Cerebellar cortex (tissue), 1 donor: ENCODE measurements at regions not wholly inside any gene's neighbourhood (a gene's known extent, or its start where the extent isn't known, plus 50 kb on each side); places are given as distances from the start of the nearest gene placed in this dataset.

ENCODE experiments used
- DNase-seq: peaks from one replicate; pipeline ENCODE4 v3.0.0-alpha.2; 2015; ENCODE audit warnings: low spot score

DNA sequence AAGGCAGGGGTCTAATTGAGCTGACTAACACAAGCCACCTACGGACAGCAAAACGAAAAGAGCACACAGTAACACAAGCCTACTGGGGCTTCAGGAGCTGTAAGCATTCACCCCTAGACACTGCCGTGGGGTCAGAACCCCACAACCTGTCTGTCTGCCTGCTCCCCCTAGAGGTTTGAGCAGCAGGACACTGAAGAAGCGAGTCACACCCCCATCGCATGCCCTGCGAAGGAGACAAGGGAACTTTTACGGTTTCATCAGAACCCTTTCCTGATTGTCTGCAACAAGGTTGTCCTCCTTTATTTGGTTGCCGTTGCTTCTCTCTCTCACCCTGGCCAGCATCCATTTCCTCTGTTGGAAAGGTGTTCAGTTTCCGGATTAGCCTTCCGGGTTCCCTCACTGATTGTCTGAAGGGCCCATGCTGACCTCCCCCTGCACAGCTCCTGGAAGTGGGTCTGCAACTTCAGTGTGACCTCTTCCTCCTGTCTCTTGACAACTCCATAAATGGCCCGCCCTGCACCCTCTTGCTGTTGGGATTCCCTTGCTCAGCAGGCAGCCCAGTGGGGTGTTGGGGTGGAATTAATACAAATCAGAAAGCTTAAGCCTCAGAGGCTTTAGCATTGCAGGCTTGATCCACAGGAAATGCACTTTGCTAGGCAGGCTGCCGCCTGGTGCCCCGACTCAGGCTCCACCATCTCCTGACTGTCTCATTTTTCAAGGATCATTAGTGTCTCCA, 258.9 kb upstream of the TLE4 start:
- DNase-seq = peak; percentile 38

DNA sequence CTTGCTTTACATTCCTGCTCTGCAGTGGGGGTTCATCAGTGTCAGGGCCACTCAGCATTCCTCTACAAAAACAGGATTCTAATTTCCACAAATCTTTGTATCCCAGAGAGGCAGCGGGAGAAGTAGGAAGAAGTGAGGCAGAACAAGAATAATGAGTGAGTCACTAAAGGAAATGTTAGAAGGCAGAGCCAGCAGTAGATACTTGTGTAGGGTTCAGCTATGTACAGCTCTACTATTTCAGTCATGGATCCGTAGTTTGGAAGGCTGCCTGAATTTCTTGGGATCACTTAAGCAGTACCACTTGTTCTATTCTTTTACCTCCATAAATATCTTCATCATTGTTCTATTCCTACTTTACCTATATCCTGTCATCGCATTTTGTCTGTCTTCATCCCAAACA, 246.3 kb upstream of the TLE4 start:
- no peak for DNase-seq

DNA sequence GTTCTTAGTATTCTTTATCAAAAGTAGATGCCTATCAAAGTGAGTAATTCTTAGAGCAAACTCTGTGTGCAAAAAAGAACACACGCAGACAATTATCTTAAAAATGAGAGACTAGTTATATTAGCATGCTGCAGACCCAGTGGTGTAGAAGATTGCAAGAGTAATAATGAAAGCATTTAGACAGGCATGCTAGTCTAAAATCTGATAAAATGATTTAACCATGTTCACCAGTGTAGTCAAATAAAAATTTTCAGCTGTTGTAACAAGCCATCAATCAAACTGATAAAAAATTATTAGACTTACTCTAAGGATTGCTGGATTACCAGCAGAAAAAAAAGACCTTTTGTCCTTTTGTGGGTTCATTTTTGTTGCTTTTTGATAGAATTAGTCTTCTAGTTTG, 241.9 kb upstream of the TLE4 start:
- DNase-seq = no peak

- no peak for DNase-seq
These were observed 237.8 kb upstream of the TLE4 start for GRCh38 chr9:79334001-79334400.

- no peak for DNase-seq
These were observed 237.1 kb upstream of the TLE4 start for GRCh38 chr9:79334711-79335110.

GRCh38 chr9:79335987-79336386, 235.8 kb upstream of the TLE4 start:
- no peak for DNase-seq

DNA sequence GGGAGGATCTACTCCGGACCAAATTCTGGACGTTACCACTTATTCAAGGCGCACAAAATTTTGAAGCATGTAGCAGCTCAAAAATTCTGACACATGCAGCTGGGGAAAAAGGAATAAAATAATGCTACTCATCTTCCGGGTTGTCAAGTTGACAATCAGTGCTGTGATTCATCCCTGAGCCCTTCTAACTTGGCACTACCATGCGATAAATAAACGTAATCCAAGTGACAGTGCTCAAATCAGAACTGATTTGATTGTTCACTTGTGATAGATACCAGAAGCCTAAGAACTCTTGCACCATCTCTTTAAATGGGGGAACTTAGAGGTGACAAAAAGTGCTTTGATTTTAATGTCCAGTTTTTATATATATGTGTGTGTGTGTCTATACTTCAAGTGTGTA, 230.2 kb upstream of the TLE4 start:
- no peak for DNase-seq

DNA sequence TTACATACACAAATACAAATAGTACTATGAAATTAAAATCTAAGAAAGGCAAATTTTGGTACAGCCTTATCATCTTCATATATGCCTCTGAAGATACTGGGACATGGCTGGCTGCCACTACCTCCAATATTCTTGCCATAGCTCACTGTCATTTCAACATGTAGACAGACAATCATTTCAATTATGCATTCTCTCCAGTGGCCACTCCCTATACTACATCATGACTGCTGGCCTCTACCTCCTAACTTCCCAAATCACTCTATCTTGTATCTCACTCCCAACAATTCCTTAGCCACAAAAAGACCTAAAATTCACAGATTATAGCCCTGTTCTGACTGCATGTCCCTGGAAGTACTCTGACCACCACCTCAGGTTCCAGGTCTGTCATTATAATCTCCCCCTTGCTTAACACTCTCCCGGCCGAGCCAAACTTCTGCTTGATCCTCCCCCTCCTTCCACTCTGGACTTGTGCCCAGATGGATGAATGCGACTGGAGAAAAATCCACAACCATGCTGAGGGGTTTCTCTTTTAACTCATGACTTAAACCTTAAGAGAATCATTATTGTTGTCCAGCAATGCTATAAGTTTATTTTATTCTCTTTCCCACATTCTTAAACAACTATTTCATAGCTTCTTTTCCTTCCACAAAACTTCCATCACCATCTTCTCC, 225.3 kb upstream of the TLE4 start:
- DNase-seq = no peak

- DNase-seq = no peak
These were observed 219.4 kb upstream of the TLE4 start for GRCh38 chr9:79352322-79352721.

DNA sequence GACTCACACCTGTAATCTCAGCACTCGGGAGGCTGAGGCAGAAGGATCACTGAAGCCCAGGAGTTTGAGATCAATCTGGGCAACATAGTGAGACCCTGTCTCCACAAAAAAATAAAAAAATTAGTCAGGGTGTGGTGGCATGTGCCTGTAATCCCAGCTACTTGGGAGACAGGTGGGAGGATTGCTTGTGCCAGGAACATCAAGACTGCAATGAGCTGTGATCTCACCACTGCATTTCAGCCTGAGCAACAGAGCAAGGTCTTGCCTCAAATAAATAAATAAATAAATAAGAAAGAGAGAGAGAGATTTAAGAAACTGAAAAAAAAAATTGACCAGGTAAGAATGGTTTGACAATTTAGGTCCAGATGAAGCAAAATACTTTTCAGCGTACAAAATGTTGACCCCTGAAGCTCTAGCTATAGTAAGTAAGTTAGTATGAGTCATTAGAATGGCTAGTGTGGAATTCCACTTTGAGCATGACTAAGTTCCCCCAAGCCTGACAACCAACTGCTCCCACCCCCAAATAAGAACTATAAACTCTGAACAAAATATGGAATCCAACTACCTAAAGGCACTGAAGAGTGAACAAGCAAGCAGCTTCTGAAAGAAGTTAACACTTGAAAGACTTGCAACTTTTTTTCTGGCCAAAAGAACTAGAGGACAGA, 217.8 kb upstream of the TLE4 start:
- no peak for DNase-seq

GRCh38 chr9:79357194-79357593, 214.6 kb upstream of the TLE4 start:
- no peak for DNase-seq

DNA sequence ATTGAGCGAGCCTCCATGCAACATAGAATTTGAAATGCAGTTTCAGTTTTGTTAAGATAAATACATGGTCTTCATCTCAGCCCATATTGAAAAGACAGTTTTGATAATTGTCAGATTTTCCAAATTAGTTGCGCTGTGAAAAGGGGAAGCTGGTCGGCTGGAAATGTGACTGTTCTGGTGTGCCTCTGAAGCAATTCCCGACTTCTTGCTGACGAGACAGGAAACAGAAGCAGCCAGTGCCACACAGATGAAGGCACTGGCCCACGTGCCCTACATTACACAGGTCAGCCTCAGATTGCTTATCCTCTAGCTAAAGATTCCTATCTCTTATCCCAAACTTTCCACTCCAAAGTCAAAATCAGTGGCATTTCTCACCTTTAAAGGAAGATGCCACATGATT, 214.1 kb upstream of the TLE4 start:
- DNase-seq = no peak

DNA sequence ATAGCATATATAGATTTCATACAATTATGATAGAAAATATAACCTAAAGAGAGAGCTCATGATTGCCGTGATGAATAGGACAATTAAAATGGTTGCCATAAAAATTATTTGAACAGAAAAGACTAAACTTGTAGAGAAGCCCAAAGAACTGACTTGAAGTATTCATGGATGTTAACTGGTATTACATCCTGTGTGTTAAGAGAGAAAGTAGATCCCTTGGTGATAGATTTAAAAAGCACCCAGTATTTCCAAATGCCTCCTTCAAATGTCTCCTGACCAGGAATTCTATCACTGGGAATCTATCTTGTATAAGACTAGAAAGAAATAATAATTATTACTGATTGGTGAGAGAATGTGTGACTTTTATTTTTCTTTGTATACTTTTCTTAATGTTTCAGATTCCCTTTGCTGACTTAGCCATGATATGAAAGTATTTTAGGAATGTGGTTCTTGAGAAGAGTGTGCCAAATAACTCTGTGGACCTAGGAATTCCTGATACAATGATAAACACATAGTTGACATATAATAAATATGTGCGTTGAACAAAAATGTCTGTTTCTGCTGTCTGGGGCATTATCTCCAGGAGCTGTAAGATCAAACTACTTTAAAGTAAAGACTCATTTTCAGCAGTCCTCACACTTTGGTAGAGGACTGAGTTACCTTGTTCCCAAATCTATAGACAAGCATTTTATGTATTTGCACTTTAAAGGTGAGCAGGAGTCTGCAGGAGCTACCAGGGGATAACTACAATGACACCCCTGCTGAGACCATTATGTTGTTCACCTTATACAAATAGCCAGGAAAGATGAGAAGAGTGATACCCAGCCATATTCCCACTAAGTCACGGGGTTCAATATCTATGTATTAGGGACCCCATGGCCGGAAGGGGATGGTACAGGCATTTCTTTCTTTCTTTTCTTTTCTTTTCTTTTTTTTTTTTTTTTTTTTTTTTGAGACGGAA, 211.1 kb upstream of the TLE4 start:
- no peak for DNase-seq

GRCh38 chr9:79362100-79363081, 209.4 kb upstream of the TLE4 start:
- no peak for DNase-seq

- no peak for DNase-seq
These were observed 202.1 kb upstream of the TLE4 start for GRCh38 chr9:79369676-79370075.

DNA sequence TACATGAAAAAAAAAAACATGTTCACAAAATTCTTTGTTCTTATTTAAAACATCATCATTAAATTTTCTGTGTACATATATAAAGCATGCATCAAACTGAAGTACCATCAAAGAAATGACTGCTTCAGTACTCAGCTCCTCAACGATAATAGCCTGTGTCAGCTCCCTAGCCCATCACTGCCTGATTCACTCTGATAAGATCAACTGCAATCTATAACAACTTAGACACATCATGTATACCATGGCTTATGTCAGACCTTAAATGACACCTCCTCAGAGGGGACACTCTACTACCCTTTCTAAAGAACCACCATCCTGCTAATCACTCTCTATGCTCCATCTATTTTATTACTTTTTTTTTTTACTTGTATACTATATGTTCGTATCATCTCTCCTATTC, 200.5 kb upstream of the TLE4 start:
- no peak for DNase-seq

DNA sequence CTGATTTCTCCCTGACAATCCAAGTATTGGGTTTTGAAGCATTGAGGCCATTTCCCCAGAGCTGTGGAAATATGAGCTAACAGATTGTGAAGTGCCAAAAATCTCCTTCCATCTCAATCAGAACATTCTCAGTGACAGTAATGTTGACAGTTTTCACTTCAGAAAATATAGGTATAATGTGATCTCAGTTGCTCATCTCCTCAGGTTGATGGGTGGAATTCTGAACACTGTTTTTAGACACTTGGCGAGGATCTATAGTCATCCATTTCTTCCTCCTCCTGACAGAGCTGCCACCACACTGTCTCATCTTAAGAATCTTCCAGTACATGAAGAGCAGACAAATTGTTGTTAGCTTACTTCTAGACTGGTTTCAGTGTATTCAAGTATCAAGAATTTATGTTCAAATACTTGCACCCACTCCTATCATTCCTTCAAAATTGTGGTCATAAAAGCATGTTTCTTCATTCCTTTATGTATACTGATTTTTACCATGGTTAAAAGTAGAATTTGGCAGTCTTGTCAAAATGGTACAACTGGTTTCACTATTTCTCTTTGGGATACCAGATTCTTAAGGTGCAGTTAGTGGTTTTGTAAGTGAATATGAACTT, 199.7 kb upstream of the TLE4 start:
- DNase-seq = no peak

DNA sequence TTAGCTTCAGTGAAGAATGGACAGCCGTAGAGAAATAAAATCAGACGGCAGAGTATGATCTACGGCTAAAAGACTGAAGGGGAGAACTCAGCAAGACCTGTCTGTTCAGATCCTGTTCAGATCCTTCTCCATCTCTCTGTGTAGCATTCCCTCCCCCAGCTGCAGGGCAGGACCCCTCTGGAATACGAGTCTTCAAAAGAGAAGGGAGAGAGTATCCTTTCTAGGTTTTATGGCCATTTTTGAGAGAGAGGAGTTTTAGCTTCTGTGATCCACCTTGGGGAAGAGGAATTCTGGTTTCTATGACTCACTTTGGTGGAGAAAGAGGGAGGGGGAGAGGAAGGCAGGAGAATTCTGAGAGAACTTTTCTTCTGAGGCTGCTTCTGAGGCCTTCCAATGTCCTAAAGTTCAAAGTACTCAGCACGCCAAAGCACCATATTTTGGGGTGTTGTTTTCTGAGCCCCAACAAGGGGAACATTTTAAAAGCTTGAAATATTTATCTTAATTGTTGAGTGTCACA, 194.4 kb upstream of the TLE4 start:
- no peak for DNase-seq

- no peak for DNase-seq
These were observed 193.7 kb upstream of the TLE4 start for GRCh38 chr9:79378107-79378506.

DNA sequence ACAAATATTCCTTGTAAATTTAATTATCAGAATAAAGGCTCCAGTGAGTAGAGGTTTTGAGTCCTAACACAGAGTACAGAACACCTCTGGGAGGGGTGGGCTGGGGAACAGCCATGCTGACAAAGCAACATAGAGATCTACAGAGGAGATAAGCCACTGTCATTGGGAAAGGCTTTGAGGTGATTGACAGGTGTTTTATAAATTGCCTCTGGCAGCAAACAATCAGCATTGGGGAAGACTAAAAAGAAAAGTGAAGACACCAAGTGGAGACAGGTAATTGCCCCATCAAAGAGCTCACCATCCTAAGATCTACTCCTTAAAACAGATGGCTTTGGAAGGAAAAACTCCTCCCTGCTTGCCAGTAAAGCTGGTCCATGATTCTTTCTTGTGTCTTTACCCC, 189.7 kb upstream of the TLE4 start:
- no peak for DNase-seq
